22Rv1 (cell line): ENCODE measurements at regions not wholly inside any gene's neighbourhood (a gene's known extent, or its start where the extent isn't known, plus 50 kb on each side); places are given as distances from the start of the nearest gene placed in this dataset.

Source experiments
- ZFX ChIP-seq: fragments of 450-650 bp; IDR thresholded peaks from 2 replicates; pipeline ENCODE4 v1.6.1; 2017; ENCODE audit warnings: antibody characterized with exemption, borderline replicate concordance
- TF ChIP-seq, protein P1 (sequence below): fragments of 450-650 bp; IDR thresholded peaks from 2 replicates; pipeline ENCODE4 v1.5.1; 2017; ENCODE audit warnings: mild to moderate bottlenecking

DNA sequence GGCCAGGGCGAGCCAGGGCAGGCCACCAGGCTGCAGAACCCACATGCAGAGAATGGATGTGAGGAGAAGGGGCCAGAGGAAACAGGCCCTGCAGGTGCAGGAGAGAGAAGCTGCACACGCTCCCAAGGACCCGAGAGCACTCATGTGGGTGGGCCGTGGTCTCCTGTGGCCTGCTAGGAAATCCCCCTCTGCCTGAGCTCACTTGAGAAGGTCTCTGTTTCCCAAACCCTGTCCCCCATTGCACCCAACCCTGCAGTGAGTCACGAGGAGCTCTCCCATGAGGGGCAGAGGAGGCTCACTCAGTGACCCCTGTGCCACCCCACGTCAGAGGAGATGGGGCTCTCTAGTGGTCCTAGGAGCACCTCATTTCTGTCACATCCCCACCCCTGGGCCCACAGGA is 111.1 kb downstream of the KLF13 start:
- TF ChIP-seq, protein P1, sequence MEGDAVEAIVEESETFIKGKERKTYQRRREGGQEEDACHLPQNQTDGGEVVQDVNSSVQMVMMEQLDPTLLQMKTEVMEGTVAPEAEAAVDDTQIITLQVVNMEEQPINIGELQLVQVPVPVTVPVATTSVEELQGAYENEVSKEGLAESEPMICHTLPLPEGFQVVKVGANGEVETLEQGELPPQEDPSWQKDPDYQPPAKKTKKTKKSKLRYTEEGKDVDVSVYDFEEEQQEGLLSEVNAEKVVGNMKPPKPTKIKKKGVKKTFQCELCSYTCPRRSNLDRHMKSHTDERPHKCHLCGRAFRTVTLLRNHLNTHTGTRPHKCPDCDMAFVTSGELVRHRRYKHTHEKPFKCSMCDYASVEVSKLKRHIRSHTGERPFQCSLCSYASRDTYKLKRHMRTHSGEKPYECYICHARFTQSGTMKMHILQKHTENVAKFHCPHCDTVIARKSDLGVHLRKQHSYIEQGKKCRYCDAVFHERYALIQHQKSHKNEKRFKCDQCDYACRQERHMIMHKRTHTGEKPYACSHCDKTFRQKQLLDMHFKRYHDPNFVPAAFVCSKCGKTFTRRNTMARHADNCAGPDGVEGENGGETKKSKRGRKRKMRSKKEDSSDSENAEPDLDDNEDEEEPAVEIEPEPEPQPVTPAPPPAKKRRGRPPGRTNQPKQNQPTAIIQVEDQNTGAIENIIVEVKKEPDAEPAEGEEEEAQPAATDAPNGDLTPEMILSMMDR: no peak
- no peak for TF ChIP-seq ZFX
